ENCODE measurements at regions not wholly inside any gene's neighbourhood (a gene's known extent, or its start where the extent isn't known, plus 50 kb on each side); places are given as distances from the start of the nearest gene placed in this dataset.

DNA sequence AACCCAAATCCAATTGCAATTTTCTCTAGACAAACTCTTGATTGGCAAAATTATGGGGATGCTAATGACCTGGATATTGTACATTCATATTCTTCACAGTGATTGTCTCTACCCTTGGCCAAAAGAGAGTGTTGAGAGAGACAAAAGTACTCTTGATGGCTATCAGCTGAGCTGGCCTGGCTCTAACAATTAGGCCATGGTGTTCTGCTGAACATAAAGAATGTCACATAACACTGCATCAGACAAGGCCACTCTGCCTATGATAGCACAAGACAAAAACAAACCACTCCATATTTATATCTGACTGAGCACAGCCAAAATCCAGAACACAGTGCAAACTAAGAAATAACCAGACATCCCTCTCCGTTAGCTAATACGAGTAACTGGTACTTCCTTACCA is 101.7 kb downstream of the ADAMTS1 start:
- Mint-ChIP-seq H3K9me3 (ENCODE audit: unreplicated experiment) (no peaks in the 10 kb centered on the region), H3K4me3 (ENCODE audit: unreplicated experiment) (no peak overlapping the region), H3K27me3 (ENCODE audit: unreplicated experiment) (peaks cover 4% of the 10 kb centered on the region), H3K27ac (ENCODE audit: unreplicated experiment) (no peak overlapping the region), H3K36me3 (ENCODE audit: unreplicated experiment) (no peaks in the 10 kb centered on the region), H3K4me1 (ENCODE audit: unreplicated experiment) (no peaks in the 10 kb centered on the region)
- no peak for DNase-seq (ENCODE audit: extremely low spot score, unreplicated experiment)
- TF ChIP-seq, protein P1, sequence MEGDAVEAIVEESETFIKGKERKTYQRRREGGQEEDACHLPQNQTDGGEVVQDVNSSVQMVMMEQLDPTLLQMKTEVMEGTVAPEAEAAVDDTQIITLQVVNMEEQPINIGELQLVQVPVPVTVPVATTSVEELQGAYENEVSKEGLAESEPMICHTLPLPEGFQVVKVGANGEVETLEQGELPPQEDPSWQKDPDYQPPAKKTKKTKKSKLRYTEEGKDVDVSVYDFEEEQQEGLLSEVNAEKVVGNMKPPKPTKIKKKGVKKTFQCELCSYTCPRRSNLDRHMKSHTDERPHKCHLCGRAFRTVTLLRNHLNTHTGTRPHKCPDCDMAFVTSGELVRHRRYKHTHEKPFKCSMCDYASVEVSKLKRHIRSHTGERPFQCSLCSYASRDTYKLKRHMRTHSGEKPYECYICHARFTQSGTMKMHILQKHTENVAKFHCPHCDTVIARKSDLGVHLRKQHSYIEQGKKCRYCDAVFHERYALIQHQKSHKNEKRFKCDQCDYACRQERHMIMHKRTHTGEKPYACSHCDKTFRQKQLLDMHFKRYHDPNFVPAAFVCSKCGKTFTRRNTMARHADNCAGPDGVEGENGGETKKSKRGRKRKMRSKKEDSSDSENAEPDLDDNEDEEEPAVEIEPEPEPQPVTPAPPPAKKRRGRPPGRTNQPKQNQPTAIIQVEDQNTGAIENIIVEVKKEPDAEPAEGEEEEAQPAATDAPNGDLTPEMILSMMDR (IDR thresholded peaks at IDR 0.05), result no peak

DNA sequence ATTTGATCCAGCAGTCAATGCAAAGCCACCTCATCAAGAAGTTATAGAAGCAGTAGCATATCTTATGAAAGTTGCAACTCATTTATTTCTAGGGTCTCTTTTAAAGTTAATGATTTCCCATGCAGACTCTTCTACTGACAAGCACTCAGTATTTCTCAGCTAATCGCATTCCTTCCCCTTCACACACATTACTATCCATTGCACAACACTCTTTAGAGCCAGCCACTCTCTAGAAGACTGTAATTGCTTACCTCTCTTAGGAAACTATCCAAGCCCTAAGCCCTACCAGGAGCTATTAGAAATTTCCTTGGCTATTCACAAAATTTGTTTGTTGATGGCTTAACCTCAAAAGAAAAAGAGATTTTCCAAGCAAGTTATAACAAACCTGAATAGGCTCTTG is 106.0 kb downstream of the ADAMTS1 start:
- no peak overlapping the region for H3K4me3 Mint-ChIP-seq (ENCODE audit: unreplicated experiment)
- no peaks in the 10 kb centered on the region for H3K36me3 Mint-ChIP-seq (ENCODE audit: unreplicated experiment)
- TF ChIP-seq, protein P1 (IDR thresholded peaks at IDR 0.05), result no peak
- H3K4me1 Mint-ChIP-seq (ENCODE audit: unreplicated experiment), result no peaks in the 10 kb centered on the region
- no peak overlapping the region for H3K27ac Mint-ChIP-seq (ENCODE audit: unreplicated experiment)
- no peaks in the 10 kb centered on the region for H3K27me3 Mint-ChIP-seq (ENCODE audit: unreplicated experiment)
- DNase-seq (ENCODE audit: extremely low spot score, unreplicated experiment), result no peak
- no peaks in the 10 kb centered on the region for H3K9me3 Mint-ChIP-seq (ENCODE audit: unreplicated experiment)

DNA sequence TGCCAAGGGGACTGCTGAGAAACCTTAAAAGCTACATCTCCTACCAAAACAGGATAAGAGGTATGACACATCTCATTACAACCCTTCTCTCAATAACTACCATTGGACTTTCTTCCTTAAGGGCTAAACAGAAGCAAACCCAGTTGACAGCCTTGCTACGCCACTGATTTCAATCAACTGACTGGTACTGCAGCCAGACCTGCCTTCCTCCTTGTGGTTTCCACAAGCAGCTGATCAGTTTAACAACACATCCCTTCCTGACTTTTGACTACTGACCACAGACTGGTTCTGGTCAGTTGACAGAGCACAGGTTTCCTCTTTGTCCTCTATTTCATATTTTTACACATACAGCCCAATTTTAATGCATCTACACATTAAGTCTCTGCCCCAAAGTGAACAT is 108.8 kb downstream of the ADAMTS1 start:
- Mint-ChIP-seq H3K9me3 (ENCODE audit: unreplicated experiment) (no peaks in the 10 kb centered on the region), H3K36me3 (ENCODE audit: unreplicated experiment) (no peaks in the 10 kb centered on the region), H3K4me3 (ENCODE audit: unreplicated experiment) (no peak overlapping the region), H3K27me3 (ENCODE audit: unreplicated experiment) (no peaks in the 10 kb centered on the region), H3K4me1 (ENCODE audit: unreplicated experiment) (peaks cover 2% of the 10 kb centered on the region), H3K27ac (ENCODE audit: unreplicated experiment) (no peak overlapping the region)
- no peak for DNase-seq (ENCODE audit: extremely low spot score, unreplicated experiment)
- TF ChIP-seq, protein P1 (IDR thresholded peaks at IDR 0.05), result no peak

DNA sequence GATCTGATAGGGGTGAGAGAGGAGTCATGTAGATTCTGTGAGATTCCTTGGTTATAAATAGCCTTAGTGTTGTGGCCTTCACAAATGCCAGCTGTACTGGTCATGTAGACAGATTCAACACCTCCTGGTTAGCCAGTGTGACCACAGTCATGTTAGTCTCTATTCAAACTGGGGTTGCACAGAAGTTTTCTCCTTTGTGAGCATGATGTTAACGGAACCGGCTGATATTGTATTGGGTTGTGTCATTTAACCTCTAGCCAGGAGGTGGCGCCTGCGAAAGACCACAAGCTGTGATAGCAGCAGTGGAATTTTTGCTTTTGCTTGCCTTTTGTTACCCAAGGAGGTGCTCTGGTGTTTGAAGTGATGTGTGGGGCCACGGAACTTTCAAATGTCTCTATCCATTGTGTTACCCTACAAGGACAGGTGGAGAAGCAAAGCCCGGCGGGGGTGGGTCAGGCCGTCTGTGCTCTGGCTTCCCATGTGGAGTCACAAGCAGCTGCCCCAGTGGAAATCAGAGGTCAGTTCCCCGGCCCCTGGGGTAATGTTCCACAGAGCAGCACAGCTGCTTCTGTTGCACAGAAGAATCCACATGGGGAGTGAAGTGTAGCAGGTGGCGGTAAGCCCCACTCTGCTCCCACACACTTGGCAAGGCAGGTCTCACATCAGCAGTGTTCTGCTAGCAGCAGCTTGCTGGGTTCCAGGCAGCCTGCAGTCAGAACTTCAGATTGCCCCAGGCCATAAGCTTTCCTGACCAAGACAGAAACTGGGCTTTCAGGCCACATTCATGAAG is 112.6 kb downstream of the ADAMTS1 start:
- no peaks in the 10 kb centered on the region for H3K36me3 Mint-ChIP-seq (ENCODE audit: unreplicated experiment)
- TF ChIP-seq, protein P1 (IDR thresholded peaks at IDR 0.05), result peak; percentile 61
- H3K27me3 Mint-ChIP-seq (ENCODE audit: unreplicated experiment), result peaks cover 24% of the 10 kb centered on the region
- peaks cover 2% of the 10 kb centered on the region for H3K4me1 Mint-ChIP-seq (ENCODE audit: unreplicated experiment)
- peaks cover 10% of the 10 kb centered on the region for H3K9me3 Mint-ChIP-seq (ENCODE audit: unreplicated experiment)
- H3K4me3 Mint-ChIP-seq (ENCODE audit: unreplicated experiment), result no peak overlapping the region
- no peak for DNase-seq (ENCODE audit: extremely low spot score, unreplicated experiment)
- no peak overlapping the region for H3K27ac Mint-ChIP-seq (ENCODE audit: unreplicated experiment)

DNA sequence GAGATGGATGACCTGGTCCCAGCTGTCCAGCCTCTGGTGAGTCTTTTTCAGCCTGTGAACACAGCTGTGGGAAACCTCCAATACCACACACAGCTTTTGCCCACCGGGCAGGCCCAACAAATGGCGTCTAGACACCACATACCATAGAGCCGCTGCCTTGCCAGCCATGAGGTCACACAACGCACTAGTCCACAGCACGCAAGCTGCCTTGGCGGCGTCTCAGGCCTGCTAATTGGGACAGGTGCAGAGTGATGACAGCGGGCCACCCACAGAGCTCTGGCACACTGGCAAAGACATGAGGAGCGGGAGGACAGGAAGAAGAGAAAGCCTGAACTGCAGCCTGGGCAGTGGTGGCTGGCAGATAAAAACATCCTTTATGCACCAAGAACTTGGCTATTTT is 125.5 kb downstream of the ADAMTS1 start:
- no peaks in the 10 kb centered on the region for H3K9me3 Mint-ChIP-seq (ENCODE audit: unreplicated experiment)
- no peaks in the 10 kb centered on the region for H3K36me3 Mint-ChIP-seq (ENCODE audit: unreplicated experiment)
- DNase-seq (ENCODE audit: extremely low spot score, unreplicated experiment), result no peak
- peaks cover 3% of the 10 kb centered on the region for H3K27me3 Mint-ChIP-seq (ENCODE audit: unreplicated experiment)
- peaks cover 3% of the 10 kb centered on the region for H3K4me1 Mint-ChIP-seq (ENCODE audit: unreplicated experiment)
- TF ChIP-seq, protein P1 (IDR thresholded peaks at IDR 0.05), result no peak
- no peak overlapping the region for H3K27ac Mint-ChIP-seq (ENCODE audit: unreplicated experiment)
- H3K4me3 Mint-ChIP-seq (ENCODE audit: unreplicated experiment), result no peak overlapping the region

Data from osteocyte (in vitro differentiated cells).